Epithelial cell of esophagus (primary cell): ENCODE measurements at regions not wholly inside any gene's neighbourhood (a gene's known extent, or its start where the extent isn't known, plus 50 kb on each side); places are given as distances from the start of the nearest gene placed in this dataset.

ENCODE experiments used
- DNase-seq: peaks from one replicate; pipeline ENCODE4 v3.0.0; 2010; ENCODE audit warnings: low read depth
- H3K4me3 ChIP-seq: 2 replicates; pipeline ENCODE4 v1.5.1; 2011; ENCODE audit warnings: mild to moderate bottlenecking, low read length, control low read depth
- CTCF ChIP-seq: IDR thresholded peaks from 2 replicates; pipeline ENCODE4 v1.5.1; 2011; ENCODE audit warnings: low read depth, mild to moderate bottlenecking, low read length, control low read depth, inconsistent platforms; ENCODE audit not compliant: insufficient read depth; ENCODE audit errors: missing control alignments

- DNase-seq: peak; percentile 24
- no peak overlapping the region for H3K4me3 ChIP-seq
- TF ChIP-seq CTCF: peak; percentile 57
Measured at GRCh38 chr2:65918760-65919187, 486.4 kb upstream of the SPRED2 start.

GRCh38 chr2:65917986-65918385 is 485.6 kb upstream of the SPRED2 start:
- no peak for TF ChIP-seq CTCF
- H3K4me3 ChIP-seq: no peak overlapping the region
- no peak for DNase-seq

DNA sequence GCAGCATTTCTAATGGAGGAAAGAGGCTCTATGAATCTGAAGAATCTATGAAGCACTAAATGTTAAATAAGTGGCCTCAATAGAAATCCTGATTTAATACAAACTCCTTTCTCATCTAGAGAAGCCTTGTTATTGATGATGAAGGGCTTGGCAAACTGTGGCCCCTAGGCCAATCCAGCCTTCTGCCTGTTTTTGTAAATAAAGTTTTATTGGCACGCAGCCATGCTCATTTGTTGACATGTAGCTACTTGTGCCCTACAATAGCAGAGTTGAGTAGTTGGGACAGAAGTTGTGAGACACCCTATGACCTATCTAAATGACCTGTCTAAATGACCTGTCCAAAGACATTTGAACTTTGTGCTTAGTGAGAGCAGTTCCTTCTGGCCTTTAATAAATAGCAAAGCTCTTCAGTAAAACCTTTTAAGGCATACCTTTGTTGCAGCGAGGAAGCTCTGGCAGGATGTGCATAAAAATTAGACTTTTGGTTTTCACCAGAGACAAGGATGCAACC is 484.4 kb upstream of the SPRED2 start:
- no peak for DNase-seq
- TF ChIP-seq CTCF: no peak

GRCh38 chr2:65916177-65916576 is 483.8 kb upstream of the SPRED2 start:
- H3K4me3 ChIP-seq: no peak overlapping the region
- no peak for TF ChIP-seq CTCF
- no peak for DNase-seq

More for the DNA sequence above, 484.4 kb upstream of the SPRED2 start:
- no peak overlapping the region for H3K4me3 ChIP-seq

GRCh38 chr2:65915273-65915672 is 482.9 kb upstream of the SPRED2 start:
- no peak for DNase-seq
- no peak for TF ChIP-seq CTCF
- no peak overlapping the region for H3K4me3 ChIP-seq

DNA sequence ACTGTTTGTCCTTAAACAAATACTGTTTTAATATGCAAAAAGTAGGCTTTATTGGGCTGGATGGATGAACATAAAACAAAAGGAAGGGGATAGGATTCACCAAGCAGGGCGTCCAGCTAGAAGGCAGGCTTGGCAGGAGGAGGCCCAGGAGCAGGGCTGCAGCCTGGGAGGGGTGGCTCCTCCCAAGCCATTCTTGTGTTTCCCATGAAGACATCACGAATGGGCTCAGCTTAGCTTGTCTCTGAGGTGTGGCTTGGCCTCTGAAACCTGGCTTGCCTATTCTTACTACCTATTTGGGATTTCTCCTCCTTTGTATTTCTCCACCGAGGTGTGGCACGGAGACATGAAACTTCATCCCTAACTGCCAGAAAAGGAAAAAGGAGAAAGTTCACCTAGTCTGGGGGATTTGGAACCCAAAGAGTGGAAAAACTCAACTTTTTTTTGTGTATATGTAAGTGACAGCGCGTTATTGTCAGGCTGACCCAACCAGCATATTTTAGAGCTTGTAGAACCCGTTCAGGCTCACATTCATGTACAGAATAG is 481.9 kb upstream of the SPRED2 start:
- TF ChIP-seq CTCF: no peak
- DNase-seq: no peak
- no peak overlapping the region for H3K4me3 ChIP-seq

- DNase-seq: no peak
- H3K4me3 ChIP-seq: no peak overlapping the region
- no peak for TF ChIP-seq CTCF
Measured at GRCh38 chr2:65913813-65914212, 481.4 kb upstream of the SPRED2 start.
